ENCODE measurements at regions not wholly inside any gene's neighbourhood (a gene's known extent, or its start where the extent isn't known, plus 50 kb on each side); places are given as distances from the start of the nearest gene placed in this dataset.

- no peak for TF ChIP-seq CTCF (IDR thresholded peaks at IDR 0.05; ENCODE audit: low read depth, low read length)
- H3K4me3 ChIP-seq (ENCODE audit: low read depth, low read length), result no peak overlapping the region
- no peak for DNase-seq (ENCODE audit: low read depth, low spot score)
- in situ Hi-C loops (cut with HindIII; ENCODE audit: low sequenced_read_pairs), result no loop called here
Measured at GRCh38 chr6:27611451-27611850, 138.5 kb upstream of the ZNF184 start.

DNA sequence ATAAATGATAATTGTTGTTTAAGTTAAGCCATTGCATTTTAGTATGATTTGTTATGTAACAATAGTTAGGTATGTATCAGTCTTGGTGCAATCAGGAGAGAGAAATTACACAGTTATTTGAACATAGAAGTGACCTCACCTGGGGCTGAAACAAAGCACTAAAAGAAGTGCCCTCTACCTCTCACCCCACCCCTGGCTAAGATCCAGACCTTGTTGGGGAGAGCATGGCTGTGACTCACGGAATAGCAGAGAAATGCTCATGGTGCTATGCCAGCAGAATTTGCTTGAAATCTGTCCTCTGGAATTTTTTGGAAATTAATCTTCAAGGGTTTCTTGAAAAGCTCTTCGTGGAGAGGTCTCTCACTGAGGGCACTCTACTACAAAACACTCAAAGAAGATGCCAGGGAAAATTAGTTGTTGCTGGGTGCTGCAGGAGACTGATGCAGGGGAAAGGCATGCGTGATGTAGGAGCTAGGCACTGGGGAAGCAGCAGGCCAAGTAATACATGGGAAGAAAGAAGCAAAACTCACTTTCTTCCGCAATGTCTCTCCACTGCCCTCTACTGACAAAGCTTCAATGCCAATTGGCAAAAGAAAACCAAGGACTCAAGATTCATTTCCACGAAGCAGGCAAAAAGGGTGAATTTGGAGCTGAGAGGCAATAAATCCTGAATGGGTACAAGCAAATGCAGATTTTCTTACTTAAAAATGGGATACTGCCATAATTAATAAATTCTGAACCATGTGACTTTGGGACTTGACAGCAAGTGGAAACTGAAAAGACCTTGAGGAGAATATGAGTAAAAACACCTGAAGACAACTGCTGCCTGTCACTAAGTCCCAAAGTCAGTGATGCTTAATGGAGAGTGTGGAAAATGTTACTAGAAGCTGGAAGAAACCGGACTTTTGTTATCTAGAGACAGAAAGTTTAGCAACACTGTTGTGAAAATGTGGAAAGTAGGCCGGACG, 136.3 kb upstream of the ZNF184 start:
- H3K4me3 ChIP-seq (ENCODE audit: low read depth, low read length), result no peak overlapping the region
- peak; percentile 69 for DNase-seq (ENCODE audit: low read depth, low spot score)
- in situ Hi-C loops (cut with HindIII; ENCODE audit: low sequenced_read_pairs), result no loop called here

GRCh38 chr6:27605401-27606342, 132.8 kb upstream of the ZNF184 start:
- peak; percentile 79 for DNase-seq (ENCODE audit: low read depth, low spot score)
- H3K4me3 ChIP-seq (ENCODE audit: low read depth, low read length), result peak overlapping the region; percentile 56
- in situ Hi-C loops (cut with HindIII; ENCODE audit: low sequenced_read_pairs), result no loop called here
- no peak for TF ChIP-seq CTCF (IDR thresholded peaks at IDR 0.05; ENCODE audit: low read depth, low read length)

More for the DNA sequence above, 136.3 kb upstream of the ZNF184 start:
- TF ChIP-seq CTCF (IDR thresholded peaks at IDR 0.05; ENCODE audit: low read depth, low read length), result peak; percentile 81

DNA sequence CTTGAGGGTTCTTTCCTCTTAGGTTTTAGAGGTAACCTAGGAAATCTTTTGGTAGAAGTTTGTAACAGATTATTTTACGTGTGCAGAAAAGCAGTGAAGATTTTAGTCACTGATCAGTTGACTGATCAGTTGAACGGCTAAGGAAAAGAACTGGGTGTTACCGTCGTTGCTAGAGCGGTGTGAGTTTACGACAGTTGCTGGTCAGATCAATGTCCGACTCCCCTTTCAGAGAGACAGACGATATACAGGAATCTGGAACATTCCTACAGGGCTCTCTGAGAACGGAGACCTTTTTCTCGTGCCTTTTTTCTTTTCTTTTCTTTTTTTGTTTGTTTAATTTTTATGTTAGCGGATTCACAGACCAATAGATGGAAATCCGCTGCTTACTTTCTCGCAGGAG, 132.1 kb upstream of the ZNF184 start:
- DNase-seq (ENCODE audit: low read depth, low spot score), result peak; percentile 32
- peak overlapping the region; percentile 56 for H3K4me3 ChIP-seq (ENCODE audit: low read depth, low read length)
- in situ Hi-C loops (cut with HindIII; ENCODE audit: low sequenced_read_pairs), result no loop called here
- no peak for TF ChIP-seq CTCF (IDR thresholded peaks at IDR 0.05; ENCODE audit: low read depth, low read length)

GRCh38 chr6:27601668-27602254, 128.9 kb upstream of the ZNF184 start:
- no peak for DNase-seq (ENCODE audit: low read depth, low spot score)
- TF ChIP-seq CTCF (IDR thresholded peaks at IDR 0.05; ENCODE audit: low read depth, low read length), result no peak
- peak overlapping the region; percentile 18 for H3K4me3 ChIP-seq (ENCODE audit: low read depth, low read length)
- in situ Hi-C loops (cut with HindIII; ENCODE audit: low sequenced_read_pairs), result no loop called here
